WTC11 (cell line): ENCODE measurements at regions not wholly inside any gene's neighbourhood (a gene's known extent, or its start where the extent isn't known, plus 50 kb on each side); places are given as distances from the start of the nearest gene placed in this dataset.
A peak's percentile ranks its signal among the peaks of the same experiment; 100 is the strongest.

Experiments
- ATAC-seq: fragments of 200-7000 bp; cut with Tn5 transposase; 2 replicates; pipeline ENCODE4 v1.10.0; 2021; ENCODE audit warnings: mild to moderate bottlenecking, moderate library complexity
- CTCF ChIA-PET: fragments of 300-600 bp; sonication (Branson Sonifier 250); formaldehyde crosslinking; loops from one replicate; lab custom pipeline; 2021; ENCODE audit warnings: antibody characterized with exemption; lab: Charles Lee
- POLR2A ChIA-PET: fragments of 350-600 bp; sonication (Branson Sonifier 250); formaldehyde crosslinking; loops from one replicate; lab custom pipeline; 2021; ENCODE audit warnings: antibody characterized with exemption; lab: Charles Lee
- DNase-seq: peaks from one replicate; pipeline ENCODE4 v3.0.0; 2021; ENCODE audit warnings: low spot score
- H3K27ac Mint-ChIP-seq: 2 replicates; pipeline ENCODE4 v1.8.0; 2021; ENCODE audit warnings: mixed read lengths
- H3K27me3 Mint-ChIP-seq: 2 replicates; pipeline ENCODE4 v1.8.0; 2021; ENCODE audit warnings: low read depth, mild to moderate bottlenecking, moderate library complexity, mixed read lengths
- H3K36me3 Mint-ChIP-seq: 2 replicates; pipeline ENCODE4 v1.8.0; 2021; ENCODE audit warnings: mixed read lengths
- H3K4me1 Mint-ChIP-seq: 2 replicates; pipeline ENCODE4 v1.8.0; 2022; ENCODE audit warnings: mixed read lengths
- H3K4me3 Mint-ChIP-seq: 2 replicates; pipeline ENCODE4 v1.8.0; 2021; ENCODE audit warnings: mild to moderate bottlenecking, moderate library complexity, mixed read lengths
- H3K9me3 Mint-ChIP-seq: 2 replicates; pipeline ENCODE4 v1.8.0; 2021; ENCODE audit warnings: mixed read lengths
- FOXP1 ChIP-seq: sonication (generic); formaldehyde crosslinking; IDR thresholded peaks from 2 replicates; pipeline ENCODE4 v1.8.0; 2022; ENCODE audit warnings: missing genetic modification reagents, mild to moderate bottlenecking, moderate library complexity, borderline replicate concordance
- MYBL2 ChIP-seq: sonication (generic); formaldehyde crosslinking; IDR thresholded peaks from 2 replicates; pipeline ENCODE4 v1.8.1; 2023; ENCODE audit warnings: mild to moderate bottlenecking, moderate library complexity, missing genetic modification reagents
- NR3C1 ChIP-seq: sonication (generic); formaldehyde crosslinking; conservative IDR thresholded peaks from 2 replicates; pipeline ENCODE4 v1.8.1; 2023; ENCODE audit warnings: low read depth, mild to moderate bottlenecking, missing genetic modification reagents
- ZNF121 ChIP-seq: sonication (generic); formaldehyde crosslinking; IDR thresholded peaks from 2 replicates; pipeline ENCODE4 v1.8.0; 2023; ENCODE audit warnings: missing genetic modification reagents
- ZNF138 ChIP-seq: sonication (generic); formaldehyde crosslinking; conservative IDR thresholded peaks from 2 replicates; pipeline ENCODE4 v1.8.1; 2022; ENCODE audit warnings: mild to moderate bottlenecking, moderate library complexity, missing genetic modification reagents
- ZNF317 ChIP-seq: sonication (generic); formaldehyde crosslinking; IDR thresholded peaks from 2 replicates; pipeline ENCODE4 v1.8.1; 2023; ENCODE audit warnings: low read depth, mild to moderate bottlenecking, moderate library complexity, missing genetic modification reagents, borderline replicate concordance
- ZNF423 ChIP-seq: fragments of 250-450 bp; sonication (Bioruptor Pico); IDR thresholded peaks from 2 replicates; pipeline ENCODE4 v2.1.2; 2022; ENCODE audit warnings: mild to moderate bottlenecking, moderate library complexity
- TF ChIP-seq, protein P1 (sequence below): sonication (generic); formaldehyde crosslinking; conservative IDR thresholded peaks from 2 replicates; pipeline ENCODE4 v1.8.1; 2023; ENCODE audit warnings: mild to moderate bottlenecking, low read depth, missing genetic modification reagents, moderate library complexity
- TF ChIP-seq, protein P2 (sequence below): fragments of 250-450 bp; sonication (Bioruptor Pico); IDR thresholded peaks from 2 replicates; pipeline ENCODE4 v1.8.0; 2021; ENCODE audit warnings: mild to moderate bottlenecking
- TF ChIP-seq, protein P3 (sequence below): fragments of 200-600 bp; IDR thresholded peaks from 2 replicates; pipeline ENCODE4 v1.8.0; 2022; ENCODE audit warnings: antibody characterized with exemption
- TF ChIP-seq, protein P4 (sequence below): sonication (generic); formaldehyde crosslinking; IDR thresholded peaks from 2 replicates; pipeline ENCODE4 v1.8.1; 2022; ENCODE audit warnings: mild to moderate bottlenecking, moderate library complexity, missing genetic modification reagents
- TF ChIP-seq, protein P5 (sequence below): sonication (generic); formaldehyde crosslinking; IDR thresholded peaks from 2 replicates; pipeline ENCODE4 v1.8.0; 2022; ENCODE audit warnings: mild to moderate bottlenecking, missing genetic modification reagents
- TF ChIP-seq, protein P6 (sequence below): sonication (generic); formaldehyde crosslinking; IDR thresholded peaks from 2 replicates; pipeline ENCODE4 v1.8.1; 2023; ENCODE audit warnings: mild to moderate bottlenecking, moderate library complexity, missing genetic modification reagents

DNA sequence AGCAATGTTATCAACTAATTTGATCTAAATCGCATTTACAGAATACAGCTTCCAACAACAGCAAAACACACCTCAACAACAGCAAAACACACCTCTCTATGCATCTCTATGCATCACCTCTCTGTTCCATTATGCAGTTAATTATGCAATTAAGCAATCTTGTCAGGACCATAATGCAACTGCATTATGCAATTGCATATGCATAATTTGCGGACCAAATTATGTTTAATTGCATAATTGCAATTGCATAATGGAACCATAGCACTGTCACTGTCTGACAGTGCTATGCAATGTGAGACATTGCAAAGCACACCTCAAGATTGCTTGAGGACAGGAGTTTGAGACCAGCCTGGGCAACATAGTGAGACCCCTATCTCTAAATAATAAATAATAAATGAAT, 80.4 kb upstream of the PRSS3 start:
- POLR2A ChIA-PET = no interaction called here
- CTCF ChIA-PET = interaction anchor here (0.7 kb wide), 1 partner anchor 91 kb away, joined by 5 read pairs; no protein-coding TSS in a partner anchor
- no peak overlapping the region for H3K27ac Mint-ChIP-seq
- no peak for ATAC-seq
- H3K4me1 Mint-ChIP-seq = 0 out of 2 replicates have a peak, but pooled peaks cover under 1% of the 10 kb centered on the region
- H3K9me3 Mint-ChIP-seq = no peaks in the 10 kb centered on the region
- H3K27me3 Mint-ChIP-seq = peaks cover 6% of the 10 kb centered on the region
- TF ChIP-seq, protein P1, sequence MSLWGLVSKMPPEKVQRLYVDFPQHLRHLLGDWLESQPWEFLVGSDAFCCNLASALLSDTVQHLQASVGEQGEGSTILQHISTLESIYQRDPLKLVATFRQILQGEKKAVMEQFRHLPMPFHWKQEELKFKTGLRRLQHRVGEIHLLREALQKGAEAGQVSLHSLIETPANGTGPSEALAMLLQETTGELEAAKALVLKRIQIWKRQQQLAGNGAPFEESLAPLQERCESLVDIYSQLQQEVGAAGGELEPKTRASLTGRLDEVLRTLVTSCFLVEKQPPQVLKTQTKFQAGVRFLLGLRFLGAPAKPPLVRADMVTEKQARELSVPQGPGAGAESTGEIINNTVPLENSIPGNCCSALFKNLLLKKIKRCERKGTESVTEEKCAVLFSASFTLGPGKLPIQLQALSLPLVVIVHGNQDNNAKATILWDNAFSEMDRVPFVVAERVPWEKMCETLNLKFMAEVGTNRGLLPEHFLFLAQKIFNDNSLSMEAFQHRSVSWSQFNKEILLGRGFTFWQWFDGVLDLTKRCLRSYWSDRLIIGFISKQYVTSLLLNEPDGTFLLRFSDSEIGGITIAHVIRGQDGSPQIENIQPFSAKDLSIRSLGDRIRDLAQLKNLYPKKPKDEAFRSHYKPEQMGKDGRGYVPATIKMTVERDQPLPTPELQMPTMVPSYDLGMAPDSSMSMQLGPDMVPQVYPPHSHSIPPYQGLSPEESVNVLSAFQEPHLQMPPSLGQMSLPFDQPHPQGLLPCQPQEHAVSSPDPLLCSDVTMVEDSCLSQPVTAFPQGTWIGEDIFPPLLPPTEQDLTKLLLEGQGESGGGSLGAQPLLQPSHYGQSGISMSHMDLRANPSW = no peak
- 0 out of 2 replicates have a peak, but pooled peaks have one; percentile 4 for TF ChIP-seq ZNF121
- H3K36me3 Mint-ChIP-seq = no peaks in the 10 kb centered on the region
- no peak overlapping the region for H3K4me3 Mint-ChIP-seq
- DNase-seq = no peak

DNA sequence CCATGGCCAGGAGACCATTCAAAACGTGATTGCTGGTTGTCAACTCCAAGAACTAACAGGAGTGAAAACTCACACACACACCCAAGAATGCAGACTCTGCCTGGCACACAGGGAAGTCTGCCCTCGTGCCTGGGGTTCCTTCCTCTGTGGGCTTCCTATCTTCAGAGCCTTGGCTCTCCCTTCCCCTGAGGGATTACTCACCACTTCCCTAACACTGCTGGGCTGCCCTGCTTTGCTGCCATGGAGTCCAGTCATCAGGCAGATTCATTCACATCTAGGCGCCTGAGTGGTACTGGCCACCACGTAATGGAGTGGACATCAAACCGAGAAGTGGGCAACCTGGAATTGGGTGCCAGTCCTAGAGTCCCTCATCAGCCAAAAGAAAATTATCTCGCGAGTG, 76.4 kb upstream of the PRSS3 start:
- ATAC-seq (no peak), DNase-seq (no peak)
- TF ChIP-seq NR3C1 (CRISPR knock-in tag) (no peak), ZNF138 (CRISPR knock-in tag) (no peak)
- TF ChIP-seq, protein P2, sequence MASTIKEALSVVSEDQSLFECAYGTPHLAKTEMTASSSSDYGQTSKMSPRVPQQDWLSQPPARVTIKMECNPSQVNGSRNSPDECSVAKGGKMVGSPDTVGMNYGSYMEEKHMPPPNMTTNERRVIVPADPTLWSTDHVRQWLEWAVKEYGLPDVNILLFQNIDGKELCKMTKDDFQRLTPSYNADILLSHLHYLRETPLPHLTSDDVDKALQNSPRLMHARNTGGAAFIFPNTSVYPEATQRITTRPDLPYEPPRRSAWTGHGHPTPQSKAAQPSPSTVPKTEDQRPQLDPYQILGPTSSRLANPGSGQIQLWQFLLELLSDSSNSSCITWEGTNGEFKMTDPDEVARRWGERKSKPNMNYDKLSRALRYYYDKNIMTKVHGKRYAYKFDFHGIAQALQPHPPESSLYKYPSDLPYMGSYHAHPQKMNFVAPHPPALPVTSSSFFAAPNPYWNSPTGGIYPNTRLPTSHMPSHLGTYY (CRISPR knock-in tag) = no peak
- ChIA-PET CTCF (interaction anchor here (0.7 to 6.1 kb wide), 15 partner anchors 10 to 98 kb away, joined by 3 to 207 read pairs (median 6); no protein-coding TSS in a partner anchor), POLR2A (no interaction called here)
- H3K9me3 Mint-ChIP-seq = no peaks in the 10 kb centered on the region
- H3K4me1 Mint-ChIP-seq = peaks cover 2% of the 10 kb centered on the region
- no peak overlapping the region for H3K4me3 Mint-ChIP-seq
- no peak overlapping the region for H3K27ac Mint-ChIP-seq
- H3K36me3 Mint-ChIP-seq = no peaks in the 10 kb centered on the region
- H3K27me3 Mint-ChIP-seq = peaks cover 24% of the 10 kb centered on the region

DNA sequence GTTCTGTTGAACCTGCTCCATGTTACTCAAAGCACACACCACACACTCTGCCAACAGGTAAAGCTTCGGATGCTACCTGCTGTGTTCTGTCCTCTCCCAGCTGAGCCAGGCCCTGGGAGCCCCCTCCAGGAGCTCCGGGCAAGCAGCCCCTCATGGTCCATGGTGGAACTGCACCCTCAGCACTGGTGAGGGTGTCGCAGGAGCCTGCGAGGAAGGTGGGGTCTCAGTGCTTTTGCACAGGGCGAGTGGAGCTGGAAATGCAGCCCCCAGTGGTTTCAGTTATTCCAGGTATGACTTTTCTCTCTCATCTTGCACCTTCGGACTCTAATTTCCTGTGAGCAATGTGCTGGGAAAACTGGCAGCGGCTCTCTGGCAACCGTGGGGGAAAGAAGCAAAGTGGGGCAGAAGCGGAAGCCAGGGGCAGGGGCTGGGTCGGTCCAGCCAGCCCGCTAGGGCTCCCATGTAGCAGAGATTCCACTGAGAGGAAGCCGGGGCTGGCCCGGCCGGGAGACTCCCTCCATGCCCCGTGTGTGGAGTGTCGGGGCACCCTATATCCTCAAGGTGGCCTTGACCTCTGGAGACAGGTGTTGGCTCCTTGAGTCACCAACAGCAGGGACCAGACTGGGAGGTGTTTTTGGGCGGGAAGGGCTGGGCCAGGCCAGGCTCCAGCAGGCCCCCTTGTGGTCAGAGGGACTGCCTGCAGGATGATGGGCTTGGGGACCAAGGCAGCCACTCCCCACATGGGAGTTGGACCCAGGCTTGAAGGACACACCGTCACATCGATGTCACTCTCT, 75.6 kb upstream of the PRSS3 start:
- H3K36me3 Mint-ChIP-seq = no peaks in the 10 kb centered on the region

More for the DNA sequence above, 75.6 kb upstream of the PRSS3 start:
- peaks cover 5% of the 10 kb centered on the region for H3K9me3 Mint-ChIP-seq
- CTCF ChIA-PET = interaction anchor here (0.7 to 6.1 kb wide), 17 partner anchors 9 to 316 kb away, joined by 3 to 207 read pairs (median 6); no protein-coding TSS in a partner anchor
- H3K4me3 Mint-ChIP-seq = no peak overlapping the region
- TF ChIP-seq ZNF317 (CRISPR knock-in tag) (0 out of 2 replicates have a peak, but pooled peaks have one; percentile 11), MYBL2 (CRISPR knock-in tag) (no peak), ZNF423 (CRISPR knock-in tag) (peak; percentile 30; the same call in 1 of the 2 replicates), FOXP1 (CRISPR knock-in tag) (0 out of 2 replicates have a peak, but pooled peaks have one; percentile 46)
- TF ChIP-seq, protein P3, sequence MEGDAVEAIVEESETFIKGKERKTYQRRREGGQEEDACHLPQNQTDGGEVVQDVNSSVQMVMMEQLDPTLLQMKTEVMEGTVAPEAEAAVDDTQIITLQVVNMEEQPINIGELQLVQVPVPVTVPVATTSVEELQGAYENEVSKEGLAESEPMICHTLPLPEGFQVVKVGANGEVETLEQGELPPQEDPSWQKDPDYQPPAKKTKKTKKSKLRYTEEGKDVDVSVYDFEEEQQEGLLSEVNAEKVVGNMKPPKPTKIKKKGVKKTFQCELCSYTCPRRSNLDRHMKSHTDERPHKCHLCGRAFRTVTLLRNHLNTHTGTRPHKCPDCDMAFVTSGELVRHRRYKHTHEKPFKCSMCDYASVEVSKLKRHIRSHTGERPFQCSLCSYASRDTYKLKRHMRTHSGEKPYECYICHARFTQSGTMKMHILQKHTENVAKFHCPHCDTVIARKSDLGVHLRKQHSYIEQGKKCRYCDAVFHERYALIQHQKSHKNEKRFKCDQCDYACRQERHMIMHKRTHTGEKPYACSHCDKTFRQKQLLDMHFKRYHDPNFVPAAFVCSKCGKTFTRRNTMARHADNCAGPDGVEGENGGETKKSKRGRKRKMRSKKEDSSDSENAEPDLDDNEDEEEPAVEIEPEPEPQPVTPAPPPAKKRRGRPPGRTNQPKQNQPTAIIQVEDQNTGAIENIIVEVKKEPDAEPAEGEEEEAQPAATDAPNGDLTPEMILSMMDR = peak; percentile 82
- TF ChIP-seq, protein P4, sequence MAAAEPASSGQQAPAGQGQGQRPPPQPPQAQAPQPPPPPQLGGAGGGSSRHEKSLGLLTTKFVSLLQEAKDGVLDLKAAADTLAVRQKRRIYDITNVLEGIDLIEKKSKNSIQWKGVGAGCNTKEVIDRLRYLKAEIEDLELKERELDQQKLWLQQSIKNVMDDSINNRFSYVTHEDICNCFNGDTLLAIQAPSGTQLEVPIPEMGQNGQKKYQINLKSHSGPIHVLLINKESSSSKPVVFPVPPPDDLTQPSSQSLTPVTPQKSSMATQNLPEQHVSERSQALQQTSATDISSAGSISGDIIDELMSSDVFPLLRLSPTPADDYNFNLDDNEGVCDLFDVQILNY = 0 out of 2 replicates have a peak, but pooled peaks have one; percentile 40
- TF ChIP-seq, protein P5, sequence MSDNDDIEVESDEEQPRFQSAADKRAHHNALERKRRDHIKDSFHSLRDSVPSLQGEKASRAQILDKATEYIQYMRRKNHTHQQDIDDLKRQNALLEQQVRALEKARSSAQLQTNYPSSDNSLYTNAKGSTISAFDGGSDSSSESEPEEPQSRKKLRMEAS (CRISPR knock-in tag) = peak; percentile 80; the same call in 1 of the 2 replicates
- TF ChIP-seq, protein P6, sequence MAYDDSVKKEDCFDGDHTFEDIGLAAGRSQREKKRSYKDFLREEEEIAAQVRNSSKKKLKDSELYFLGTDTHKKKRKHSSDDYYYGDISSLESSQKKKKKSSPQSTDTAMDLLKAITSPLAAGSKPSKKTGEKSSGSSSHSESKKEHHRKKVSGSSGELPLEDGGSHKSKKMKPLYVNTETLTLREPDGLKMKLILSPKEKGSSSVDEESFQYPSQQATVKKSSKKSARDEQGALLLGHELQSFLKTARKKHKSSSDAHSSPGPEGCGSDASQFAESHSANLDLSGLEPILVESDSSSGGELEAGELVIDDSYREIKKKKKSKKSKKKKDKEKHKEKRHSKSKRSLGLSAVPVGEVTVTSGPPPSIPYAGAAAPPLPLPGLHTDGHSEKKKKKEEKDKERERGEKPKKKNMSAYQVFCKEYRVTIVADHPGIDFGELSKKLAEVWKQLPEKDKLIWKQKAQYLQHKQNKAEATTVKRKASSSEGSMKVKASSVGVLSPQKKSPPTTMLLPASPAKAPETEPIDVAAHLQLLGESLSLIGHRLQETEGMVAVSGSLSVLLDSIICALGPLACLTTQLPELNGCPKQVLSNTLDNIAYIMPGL (CRISPR knock-in tag) = no peak
- ATAC-seq = peak; percentile 85
- peak; percentile 79 for DNase-seq
- H3K27ac Mint-ChIP-seq = no peak overlapping the region; the same call in 1 of the 2 replicates
- peaks cover 24% of the 10 kb centered on the region for H3K27me3 Mint-ChIP-seq
- POLR2A ChIA-PET = no interaction called here
- H3K4me1 Mint-ChIP-seq = peaks cover 2% of the 10 kb centered on the region
